Mesenchymal stem cell (in vitro differentiated cells and primary cell): ENCODE measurements at regions not wholly inside any gene's neighbourhood (a gene's known extent, or its start where the extent isn't known, plus 50 kb on each side); places are given as distances from the start of the nearest gene placed in this dataset.
A peak's percentile ranks its signal among the peaks of the same experiment; 100 is the strongest.

Experiments used
- DNase-seq: peaks from one replicate; pipeline ENCODE4 v3.0.0-alpha.2; 2013
- H2AFZ ChIP-seq: one replicate; pipeline ENCODE4 v1.6.1; 2013; ENCODE audit warnings: low read depth, mild to moderate bottlenecking, control low read depth, inconsistent platforms, low read length, moderate library complexity
- H2AK5ac ChIP-seq: 2 replicates; pipeline ENCODE4 v1.6.1; 2013; ENCODE audit warnings: low read length, moderate library complexity, mild to moderate bottlenecking, inconsistent platforms; ENCODE audit not compliant: severe bottlenecking
- H2BK120ac ChIP-seq: one replicate; pipeline ENCODE4 v1.6.1; 2013; ENCODE audit warnings: low read depth, mild to moderate bottlenecking, inconsistent platforms, low read length, moderate library complexity
- H2BK12ac ChIP-seq, 2 experiments: one replicate each; pipeline ENCODE4 v1.6.1; 2013; ENCODE audit warnings: inconsistent platforms in 2 of 2, low read length in 2 of 2, mild to moderate bottlenecking in 2 of 2, moderate library complexity in 2 of 2, control low read depth in 1 of 2
- H2BK15ac ChIP-seq: one replicate; pipeline ENCODE4 v1.6.1; 2013; ENCODE audit warnings: mild to moderate bottlenecking, low read depth, inconsistent platforms; ENCODE audit not compliant: poor library complexity, severe bottlenecking
- H2BK5ac ChIP-seq: 2 replicates; pipeline ENCODE4 v1.6.1; 2013; ENCODE audit warnings: low read depth, mild to moderate bottlenecking, low read length, control low read depth, inconsistent platforms; ENCODE audit not compliant: poor library complexity, severe bottlenecking
- H3K14ac ChIP-seq, 2 experiments: one replicate each; pipeline ENCODE4 v1.6.1; 2013; ENCODE audit warnings: inconsistent platforms in 2 of 2, low read length in 2 of 2, control low read depth in 1 of 2, mild to moderate bottlenecking in 1 of 2, moderate library complexity in 1 of 2
- H3K18ac ChIP-seq, 2 experiments: one replicate each; pipeline ENCODE4 v1.6.1; 2013; ENCODE audit warnings: inconsistent platforms in 2 of 2, low read length in 2 of 2, control low read depth in 1 of 2, low read depth in 1 of 2, mild to moderate bottlenecking in 1 of 2
- H3K23ac ChIP-seq, 2 experiments: one replicate each; pipeline ENCODE4 v1.6.1; 2013; ENCODE audit warnings: inconsistent platforms in 2 of 2, low read length in 2 of 2, mild to moderate bottlenecking in 2 of 2, moderate library complexity in 2 of 2, control low read depth in 1 of 2
- H3K27ac ChIP-seq: 2 replicates; pipeline ENCODE4 v1.5.1; 2013; ENCODE audit warnings: mild to moderate bottlenecking, moderate library complexity, low read length, control low read depth, inconsistent platforms; ENCODE audit not compliant: poor library complexity, severe bottlenecking
- H3K27me3 ChIP-seq, 2 experiments: 2 replicates each; pipeline versions ENCODE4 v1.6.1 to v1.7.0; 2013; ENCODE audit warnings: low read length in 2 of 2, mild to moderate bottlenecking in 2 of 2, moderate library complexity in 2 of 2, control low read depth in 1 of 2, inconsistent platforms in 1 of 2; ENCODE audit not compliant: control insufficient read depth in 1 of 2, insufficient read depth in 1 of 2
- H3K36me3 ChIP-seq, 2 experiments: 2 replicates each; pipeline versions ENCODE4 v1.6.1 to v1.7.0; 2013; ENCODE audit warnings: low read length in 2 of 2, control low read depth in 1 of 2, inconsistent platforms in 1 of 2, low read depth in 1 of 2, mild to moderate bottlenecking in 1 of 2; ENCODE audit not compliant: insufficient read depth in 2 of 2, control insufficient read depth in 1 of 2
- H3K4ac ChIP-seq, 2 experiments: one replicate each; pipeline ENCODE4 v1.6.1; 2013; ENCODE audit warnings: inconsistent platforms in 2 of 2, low read length in 2 of 2, mild to moderate bottlenecking in 2 of 2, moderate library complexity in 2 of 2, control low read depth in 1 of 2, low read depth in 1 of 2
- H3K4me1 ChIP-seq: 2 replicates; pipeline ENCODE4 v1.6.1; 2013; ENCODE audit warnings: low read depth, low read length, control low read depth; ENCODE audit not compliant: control insufficient read depth, insufficient read depth
- H3K4me2 ChIP-seq: 2 replicates; pipeline ENCODE4 v1.6.1; 2013; ENCODE audit warnings: low read length, mild to moderate bottlenecking, inconsistent platforms; ENCODE audit not compliant: poor library complexity, severe bottlenecking
- H3K4me3 ChIP-seq, 2 experiments: 2 replicates each; pipeline versions ENCODE4 v1.5.1 to v1.7.0; 2013; ENCODE audit warnings: low read length in 2 of 2, mild to moderate bottlenecking in 2 of 2, control low read depth in 1 of 2, low read depth in 1 of 2; ENCODE audit not compliant: insufficient read depth in 1 of 2
- H3K79me1 ChIP-seq: replicated peaks from 2 replicates; pipeline ENCODE4 v1.6.1; 2013; ENCODE audit warnings: mild to moderate bottlenecking, control low read depth, low read length, inconsistent platforms; ENCODE audit not compliant: poor library complexity, severe bottlenecking
- H3K9ac ChIP-seq: 2 replicates; pipeline ENCODE4 v1.7.0; 2013; ENCODE audit warnings: mild to moderate bottlenecking, low read length, moderate library complexity
- H3K9me3 ChIP-seq: 2 replicates; pipeline ENCODE4 v1.7.0; 2013; ENCODE audit warnings: mild to moderate bottlenecking, low read length; ENCODE audit not compliant: control insufficient read depth
- H4K8ac ChIP-seq: one replicate; pipeline ENCODE4 v1.6.1; 2013; ENCODE audit warnings: inconsistent platforms, mild to moderate bottlenecking, low read length, moderate library complexity
- H4K91ac ChIP-seq: one replicate; pipeline ENCODE4 v1.6.1; 2013; ENCODE audit warnings: mild to moderate bottlenecking, low read length, inconsistent platforms
- WGBS: methylation state at CpG from one replicate; pipeline ENCODE4 v1.1.7; 2013; ENCODE audit warnings: mixed read lengths; 5-methylcytosine and 5-hydroxymethylcytosine counted together

- 90% methylated on average over 26 of the region's 28 CpGs for WGBS
Observed at GRCh38 chr2:240363746-240364581, 71.5 kb upstream of the GPC1 start.

GRCh38 chr2:240364582-240364960, 70.9 kb upstream of the GPC1 start:
- H3K4me3 ChIP-seq, result no peak overlapping the region
- H3K27me3 ChIP-seq, result peaks cover 0 to 30% of the 10 kb centered on the region in 2 experiments
- H2BK15ac ChIP-seq, result peak overlapping the region; percentile 19
- H2AFZ ChIP-seq, result no peak overlapping the region
- H3K4ac ChIP-seq, result no peak overlapping the region
- no peaks in the 10 kb centered on the region for H3K79me1 ChIP-seq
- H3K14ac ChIP-seq, result no peak overlapping the region
- H4K8ac ChIP-seq, result no peak overlapping the region
- H3K9ac ChIP-seq, result no peak overlapping the region
- no peak overlapping the region for H3K4me2 ChIP-seq
- no peak overlapping the region for H2AK5ac ChIP-seq
- H3K36me3 ChIP-seq, result no peaks in the 10 kb centered on the region
- H2BK5ac ChIP-seq, result no peak overlapping the region
- no peak overlapping the region for H3K23ac ChIP-seq
- H4K91ac ChIP-seq, result no peak overlapping the region
- peaks cover 16% of the 10 kb centered on the region for H3K9me3 ChIP-seq
- peaks cover 7% of the 10 kb centered on the region for H3K4me1 ChIP-seq
- H2BK12ac ChIP-seq, result no peak overlapping the region
- H3K18ac ChIP-seq, result no peak overlapping the region
- no peak overlapping the region for H2BK120ac ChIP-seq
- DNase-seq, result no peak
- H3K27ac ChIP-seq, result no peak overlapping the region
- WGBS, result 85% methylated on average over 10 of the region's 16 CpGs

More at GRCh38 chr2:240363746-240364581, 71.5 kb upstream of the GPC1 start:
- Histone ChIP-seq H2BK5ac (no peak overlapping the region), H2AFZ (no peak overlapping the region), H2AK5ac (no peak overlapping the region), H2BK15ac (no peak overlapping the region), H3K36me3 (no peaks in the 10 kb centered on the region), H3K9ac (no peak overlapping the region), H4K91ac (no peak overlapping the region), H4K8ac (no peak overlapping the region), H3K18ac (no peak overlapping the region), H2BK120ac (no peak overlapping the region), H3K9me3 (peaks cover 19% of the 10 kb centered on the region), H3K27me3 (peaks cover 0 to 30% of the 10 kb centered on the region in 2 experiments), H3K4me2 (no peak overlapping the region), H3K4ac (no peak overlapping the region), H3K27ac (no peak overlapping the region), H3K4me1 (peaks cover 3% of the 10 kb centered on the region), H3K23ac (no peak overlapping the region), H2BK12ac (no peak overlapping the region), H3K4me3 (peak overlapping the region in 1 of 2 experiments; percentile 24), H3K79me1 (no peaks in the 10 kb centered on the region), H3K14ac (no peak overlapping the region)
- no peak for DNase-seq

DNA sequence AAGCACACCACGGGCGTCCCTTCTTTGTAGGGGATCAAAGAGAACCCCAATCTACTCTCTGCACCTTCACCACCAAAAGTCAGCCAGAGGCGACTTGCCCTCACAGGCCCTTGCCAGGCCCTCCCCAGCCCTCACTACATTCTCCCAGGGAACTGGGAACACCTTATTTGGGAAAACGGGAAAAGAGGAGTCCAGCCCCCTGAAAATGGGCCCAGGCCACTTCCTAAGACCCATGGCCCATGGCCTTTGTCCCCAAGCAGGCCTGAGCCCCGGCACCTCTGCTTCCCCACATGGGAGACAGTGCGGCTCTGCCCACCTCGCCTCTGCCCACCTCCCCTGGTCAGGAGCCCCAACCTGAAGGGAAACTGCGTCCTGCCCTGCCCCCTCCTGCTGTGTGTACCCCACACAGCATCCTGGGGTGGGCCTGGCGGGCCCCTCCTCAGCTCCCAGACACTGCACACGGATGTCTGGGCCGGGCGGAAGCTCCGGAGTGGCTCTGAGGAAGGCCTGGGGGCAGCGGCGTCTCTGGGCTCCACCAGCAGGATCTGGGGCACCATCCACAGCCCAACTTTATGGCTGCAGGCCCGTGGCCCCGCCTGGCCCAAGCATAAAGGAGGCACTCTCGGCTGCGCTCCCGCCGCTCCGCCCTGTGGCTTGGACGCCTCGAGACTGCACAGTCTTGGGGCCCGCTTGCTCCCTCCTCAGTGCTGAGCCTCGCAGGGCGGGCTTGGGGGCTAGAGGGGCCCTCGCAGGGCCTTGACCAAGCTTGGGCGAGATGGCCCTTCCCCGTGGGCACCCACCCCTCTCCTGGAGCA, 70.3 kb upstream of the GPC1 start:
- H2AFZ ChIP-seq, result no peak overlapping the region
- no peak overlapping the region for H2BK5ac ChIP-seq
- H2BK120ac ChIP-seq, result no peak overlapping the region
- H3K79me1 ChIP-seq, result no peaks in the 10 kb centered on the region
- peaks cover 0 to 30% of the 10 kb centered on the region in 2 experiments for H3K27me3 ChIP-seq
- no peak overlapping the region for H3K14ac ChIP-seq
- no peak overlapping the region for H3K18ac ChIP-seq
- no peak overlapping the region for H2AK5ac ChIP-seq
- H2BK12ac ChIP-seq, result no peak overlapping the region
- no peak overlapping the region for H3K4me3 ChIP-seq
- H2BK15ac ChIP-seq, result no peak overlapping the region
- no peak overlapping the region for H4K8ac ChIP-seq
- H3K4me2 ChIP-seq, result no peak overlapping the region
- H3K36me3 ChIP-seq, result no peaks in the 10 kb centered on the region
- no peak overlapping the region for H3K23ac ChIP-seq
- H3K9me3 ChIP-seq, result peaks cover 10% of the 10 kb centered on the region
- no peak overlapping the region for H3K27ac ChIP-seq
- WGBS, result 86% methylated on average over 30 of the region's 30 CpGs
- H3K9ac ChIP-seq, result no peak overlapping the region
- no peak overlapping the region for H4K91ac ChIP-seq
- H3K4ac ChIP-seq, result no peak overlapping the region
- peaks cover 12% of the 10 kb centered on the region for H3K4me1 ChIP-seq
- DNase-seq, result no peak

DNA sequence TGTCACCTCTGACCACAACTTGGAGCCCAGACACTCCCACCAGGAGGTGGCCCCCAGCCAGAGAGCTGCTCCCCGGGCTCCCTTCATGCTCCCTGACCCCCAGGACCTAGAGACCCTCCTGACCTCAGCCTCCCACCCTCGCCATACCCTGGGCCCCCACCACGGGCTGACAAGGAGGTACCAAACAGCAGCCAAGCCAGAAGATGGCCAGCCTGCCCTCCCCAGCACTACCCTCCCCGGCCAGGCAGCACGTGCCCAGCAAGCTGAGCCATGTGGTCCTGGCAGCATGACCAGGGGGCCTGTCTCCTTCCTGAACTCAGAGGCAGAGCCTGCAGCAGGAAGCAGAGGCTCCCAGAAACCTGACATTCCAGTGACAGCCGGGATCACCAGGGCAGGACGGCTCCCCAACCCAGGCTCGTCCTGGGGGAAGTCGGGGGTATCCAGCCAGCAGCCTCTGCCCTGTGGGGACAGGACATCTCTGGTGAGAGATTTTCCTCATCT, 69.4 kb upstream of the GPC1 start:
- H2BK5ac ChIP-seq, result no peak overlapping the region
- H3K23ac ChIP-seq, result no peak overlapping the region
- no peak overlapping the region for H3K9ac ChIP-seq
- H2AK5ac ChIP-seq, result no peak overlapping the region
- H3K27ac ChIP-seq, result no peak overlapping the region
- no peaks in the 10 kb centered on the region for H3K79me1 ChIP-seq
- H4K91ac ChIP-seq, result no peak overlapping the region
- 77% methylated on average over 8 of the region's 9 CpGs for WGBS
- H3K4me2 ChIP-seq, result no peak overlapping the region
- no peak overlapping the region for H4K8ac ChIP-seq
- H3K36me3 ChIP-seq, result no peaks in the 10 kb centered on the region
- H3K4ac ChIP-seq, result no peak overlapping the region
- no peak overlapping the region for H2BK15ac ChIP-seq
- H2BK120ac ChIP-seq, result no peak overlapping the region
- H3K9me3 ChIP-seq, result peaks cover 2% of the 10 kb centered on the region
- no peak overlapping the region for H2BK12ac ChIP-seq
- H2AFZ ChIP-seq, result no peak overlapping the region
- no peak overlapping the region for H3K18ac ChIP-seq
- peaks cover 17% of the 10 kb centered on the region for H3K4me1 ChIP-seq
- H3K14ac ChIP-seq, result no peak overlapping the region
- no peak overlapping the region for H3K4me3 ChIP-seq
- H3K27me3 ChIP-seq, result peaks cover 0 to 30% of the 10 kb centered on the region in 2 experiments
- DNase-seq, result no peak
